DOHH2 (cell line): ENCODE measurements at regions not wholly inside any gene's neighbourhood (a gene's known extent, or its start where the extent isn't known, plus 50 kb on each side); places are given as distances from the start of the nearest gene placed in this dataset.

Source experiments
- H3F3A ChIP-seq: fragments of 200-600 bp; sonication (generic), shearing (Covaris generic); 2 replicates; pipeline ENCODE4 v1.6.0; 2016; ENCODE audit warnings: antibody characterized with exemption, mild to moderate bottlenecking; ENCODE audit not compliant: control insufficient read depth, insufficient read depth
- H3K27ac ChIP-seq: fragments of 200-600 bp; sonication (generic); 2 replicates; pipeline ENCODE4 v1.5.1; 2014; ENCODE audit warnings: low read depth, mild to moderate bottlenecking, low read length, moderate library complexity
- H3K27me3 ChIP-seq: fragments of 200-600 bp; sonication (generic); 2 replicates; pipeline ENCODE4 v1.6.1; 2014; ENCODE audit warnings: mild to moderate bottlenecking, low read length, mixed read lengths; ENCODE audit not compliant: control insufficient read depth
- H3K36me3 ChIP-seq: fragments of 200-600 bp; sonication (generic); 2 replicates; pipeline ENCODE4 v1.6.1; 2014; ENCODE audit warnings: mild to moderate bottlenecking, low read length, moderate library complexity, mixed read lengths; ENCODE audit not compliant: control insufficient read depth
- H3K4me1 ChIP-seq: fragments of 200-600 bp; sonication (generic); 2 replicates; pipeline ENCODE4 v1.6.1; 2014; ENCODE audit warnings: mild to moderate bottlenecking, low read length, mixed read lengths; ENCODE audit not compliant: control insufficient read depth
- H3K4me2 ChIP-seq: fragments of 200-600 bp; sonication (generic); 2 replicates; pipeline ENCODE4 v1.6.0; 2014; ENCODE audit warnings: mild to moderate bottlenecking, low read length, moderate library complexity
- H3K4me3 ChIP-seq: fragments of 200-600 bp; sonication (generic); 2 replicates; pipeline ENCODE4 v1.5.1; 2014; ENCODE audit warnings: mild to moderate bottlenecking, low read length, mixed read lengths
- H3K79me2 ChIP-seq: fragments of 200-600 bp; sonication (generic); 2 replicates; pipeline ENCODE4 v1.6.1; 2014; ENCODE audit warnings: mild to moderate bottlenecking, low read length, mixed read lengths; ENCODE audit not compliant: control insufficient read depth
- H3K9me2 ChIP-seq: fragments of 200-600 bp; sonication (generic); replicated peaks from 2 replicates; pipeline ENCODE4 v1.6.1; 2014; ENCODE audit warnings: mild to moderate bottlenecking, low read length, mixed read lengths; ENCODE audit not compliant: control insufficient read depth
- H3K9me3 ChIP-seq: fragments of 200-600 bp; sonication (generic); 2 replicates; pipeline ENCODE4 v1.6.1; 2014; ENCODE audit warnings: antibody characterized with exemption, low read length, mixed read lengths; ENCODE audit not compliant: control insufficient read depth, insufficient read depth
- H4K20me1 ChIP-seq: fragments of 200-600 bp; sonication (generic); 2 replicates; pipeline ENCODE4 v1.6.0; 2014; ENCODE audit warnings: low read depth, mild to moderate bottlenecking, antibody characterized with exemption, low read length, moderate library complexity; ENCODE audit not compliant: control insufficient read depth, insufficient read depth
- EZH2phosphoT487 ChIP-seq: fragments of 200-600 bp; sonication (generic); IDR thresholded peaks from 2 replicates; pipeline ENCODE4 v1.6.1; 2017; ENCODE audit warnings: borderline replicate concordance, mild to moderate bottlenecking, antibody characterized with exemption, low read length, moderate library complexity, mixed read lengths
- TF ChIP-seq, protein P1 (sequence below): fragments of 200-600 bp; sonication (generic); IDR thresholded peaks from one replicate; pipeline ENCODE4 v1.5.1; 2014; ENCODE audit warnings: antibody characterized with exemption, mild to moderate bottlenecking, low read depth, low read length; ENCODE audit not compliant: poor library complexity, severe bottlenecking

DNA sequence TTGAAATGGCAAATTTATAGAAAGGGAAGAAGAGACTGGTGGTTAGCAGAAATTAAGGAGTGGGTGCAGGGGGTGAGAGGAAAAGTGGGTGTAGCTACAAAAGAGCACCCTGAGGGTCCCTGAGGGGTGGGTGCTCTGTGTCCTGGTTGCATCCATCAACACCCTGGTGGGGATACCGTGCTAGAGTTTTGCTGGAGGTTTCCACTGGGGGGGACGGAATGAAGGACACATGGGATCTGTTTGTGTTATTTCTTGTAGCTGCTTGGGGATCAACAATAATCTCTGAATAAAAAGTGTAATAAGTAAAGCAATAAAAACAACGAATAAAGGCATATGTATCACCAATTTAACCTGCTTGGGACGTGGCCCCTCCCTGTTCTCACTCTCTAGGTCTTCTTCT is 175.3 kb downstream of the KIF26A start:
- TF ChIP-seq EZH2phosphoT487, result no peak
- TF ChIP-seq, protein P1, sequence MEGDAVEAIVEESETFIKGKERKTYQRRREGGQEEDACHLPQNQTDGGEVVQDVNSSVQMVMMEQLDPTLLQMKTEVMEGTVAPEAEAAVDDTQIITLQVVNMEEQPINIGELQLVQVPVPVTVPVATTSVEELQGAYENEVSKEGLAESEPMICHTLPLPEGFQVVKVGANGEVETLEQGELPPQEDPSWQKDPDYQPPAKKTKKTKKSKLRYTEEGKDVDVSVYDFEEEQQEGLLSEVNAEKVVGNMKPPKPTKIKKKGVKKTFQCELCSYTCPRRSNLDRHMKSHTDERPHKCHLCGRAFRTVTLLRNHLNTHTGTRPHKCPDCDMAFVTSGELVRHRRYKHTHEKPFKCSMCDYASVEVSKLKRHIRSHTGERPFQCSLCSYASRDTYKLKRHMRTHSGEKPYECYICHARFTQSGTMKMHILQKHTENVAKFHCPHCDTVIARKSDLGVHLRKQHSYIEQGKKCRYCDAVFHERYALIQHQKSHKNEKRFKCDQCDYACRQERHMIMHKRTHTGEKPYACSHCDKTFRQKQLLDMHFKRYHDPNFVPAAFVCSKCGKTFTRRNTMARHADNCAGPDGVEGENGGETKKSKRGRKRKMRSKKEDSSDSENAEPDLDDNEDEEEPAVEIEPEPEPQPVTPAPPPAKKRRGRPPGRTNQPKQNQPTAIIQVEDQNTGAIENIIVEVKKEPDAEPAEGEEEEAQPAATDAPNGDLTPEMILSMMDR, result no peak

GRCh38 chr14:104314251-104314941 is 176.0 kb downstream of the KIF26A start:
- H4K20me1 ChIP-seq, result no peaks in the 10 kb centered on the region
- no peaks in the 10 kb centered on the region for H3K9me2 ChIP-seq
- no peak overlapping the region for H3K4me3 ChIP-seq
- no peaks in the 10 kb centered on the region for H3K4me1 ChIP-seq
- TF ChIP-seq, protein P1, result no peak
- no peak for TF ChIP-seq EZH2phosphoT487
- no peaks in the 10 kb centered on the region for H3K27me3 ChIP-seq
- H3F3A ChIP-seq, result no peaks in the 10 kb centered on the region
- H3K27ac ChIP-seq, result no peak overlapping the region
- H3K79me2 ChIP-seq, result no peaks in the 10 kb centered on the region
- no peaks in the 10 kb centered on the region for H3K36me3 ChIP-seq
- no peak overlapping the region for H3K4me2 ChIP-seq
- no peaks in the 10 kb centered on the region for H3K9me3 ChIP-seq

More for the DNA sequence above, 175.3 kb downstream of the KIF26A start:
- Histone ChIP-seq H3K4me3 (no peak overlapping the region), H3F3A (no peaks in the 10 kb centered on the region), H3K9me3 (no peaks in the 10 kb centered on the region), H3K4me1 (no peaks in the 10 kb centered on the region), H3K4me2 (no peak overlapping the region), H3K36me3 (no peaks in the 10 kb centered on the region), H3K27ac (no peak overlapping the region), H4K20me1 (no peaks in the 10 kb centered on the region), H3K9me2 (no peaks in the 10 kb centered on the region), H3K79me2 (no peaks in the 10 kb centered on the region), H3K27me3 (no peaks in the 10 kb centered on the region)

DNA sequence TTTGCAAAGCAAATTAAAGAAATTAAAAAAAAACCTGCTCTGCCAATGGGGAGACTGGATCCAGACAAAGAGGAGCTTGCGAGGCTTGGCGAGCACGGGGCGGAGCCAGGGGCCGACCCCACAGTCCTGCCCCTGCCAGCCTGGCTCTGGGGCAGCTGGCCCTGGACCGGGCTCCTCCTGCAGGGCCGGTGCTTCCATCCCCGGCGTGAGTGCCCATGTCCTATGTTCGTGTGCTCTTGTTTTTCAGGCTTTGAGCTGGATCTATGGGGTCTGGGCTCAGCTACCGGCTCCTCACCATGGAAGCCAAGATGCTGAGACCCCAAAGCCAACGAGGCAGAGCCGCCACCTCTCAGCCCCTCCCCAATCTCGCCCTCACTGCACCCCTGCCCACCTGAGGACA is 176.8 kb downstream of the KIF26A start:
- Histone ChIP-seq H3K9me3 (no peaks in the 10 kb centered on the region), H3F3A (no peaks in the 10 kb centered on the region), H3K36me3 (no peaks in the 10 kb centered on the region), H3K9me2 (no peaks in the 10 kb centered on the region), H3K27me3 (no peaks in the 10 kb centered on the region), H3K79me2 (no peaks in the 10 kb centered on the region), H4K20me1 (no peaks in the 10 kb centered on the region), H3K27ac (no peak overlapping the region), H3K4me1 (no peaks in the 10 kb centered on the region), H3K4me3 (no peak overlapping the region), H3K4me2 (no peak overlapping the region)
- TF ChIP-seq EZH2phosphoT487, result no peak
- TF ChIP-seq, protein P1, result no peak
